Activated CD4-positive, alpha-beta T cell treated with anti-CD3 and anti-CD28 coated beads, Interleukin-2, amount 10 ng/mL, durations not matched to agents 7 days and 5 days (primary cell): ENCODE measurements at regions not wholly inside any gene's neighbourhood (a gene's known extent, or its start where the extent isn't known, plus 50 kb on each side); places are given as distances from the start of the nearest gene placed in this dataset.

Experiments used
- CTCF ChIA-PET: fragments of 350-600 bp; sonication (Branson Sonifier 250); formaldehyde crosslinking; loops from one replicate; lab custom pipeline; 2021; ENCODE audit warnings: antibody characterized with exemption; lab: Charles Lee
- POLR2A ChIA-PET: fragments of 350-600 bp; sonication (Branson Sonifier 250); formaldehyde crosslinking; loops from one replicate; lab custom pipeline; 2021; ENCODE audit warnings: antibody characterized with exemption; lab: Charles Lee
- DNase-seq: peaks from one replicate; pipeline ENCODE4 v3.0.0-alpha.2; 2020
- H3K27ac Mint-ChIP-seq: one replicate; pipeline ENCODE4 v1.8.0; 2021; ENCODE audit warnings: mild to moderate bottlenecking, moderate library complexity, mixed read lengths
- H3K27me3 Mint-ChIP-seq: one replicate; pipeline ENCODE4 v1.8.0; 2021; ENCODE audit warnings: mixed read lengths
- H3K36me3 Mint-ChIP-seq: one replicate; pipeline ENCODE4 v1.8.0; 2021; ENCODE audit warnings: low read depth, mixed read lengths
- H3K4me1 Mint-ChIP-seq: one replicate; pipeline ENCODE4 v1.8.0; 2021; ENCODE audit warnings: mixed read lengths
- H3K4me3 Mint-ChIP-seq: one replicate; pipeline ENCODE4 v1.8.0; 2021; ENCODE audit warnings: mild to moderate bottlenecking, moderate library complexity, mixed read lengths
- H3K9me3 Mint-ChIP-seq: one replicate; pipeline ENCODE4 v1.8.0; 2021; ENCODE audit warnings: mixed read lengths

DNA sequence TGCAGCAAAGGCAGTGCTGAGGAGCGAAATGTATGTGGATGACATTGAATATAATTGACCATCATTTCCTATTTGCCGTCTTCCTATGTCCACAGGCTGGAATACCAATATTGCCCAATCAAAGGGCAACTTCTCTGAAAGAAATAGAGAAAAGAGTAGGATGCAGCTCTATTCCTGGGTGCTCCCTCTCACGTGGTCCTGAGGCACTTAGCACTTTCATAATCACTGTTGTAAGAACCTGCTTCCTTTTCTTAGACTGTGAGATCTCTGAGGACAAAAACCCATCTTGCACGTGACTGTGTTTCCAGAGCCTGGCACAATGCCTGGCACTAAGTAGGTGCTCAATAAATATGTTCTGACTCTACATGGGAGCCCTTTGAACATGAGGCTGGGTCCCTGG, 122.7 kb upstream of the CPM start:
- ChIA-PET CTCF (no interaction called here), POLR2A (no interaction called here)
- H3K36me3 Mint-ChIP-seq, result no peaks in the 10 kb centered on the region
- peaks cover 21% of the 10 kb centered on the region for H3K4me1 Mint-ChIP-seq
- DNase-seq, result no peak
- H3K27me3 Mint-ChIP-seq, result no peaks in the 10 kb centered on the region
- no peak overlapping the region for H3K27ac Mint-ChIP-seq
- H3K4me3 Mint-ChIP-seq, result no peak overlapping the region
- no peaks in the 10 kb centered on the region for H3K9me3 Mint-ChIP-seq

DNA sequence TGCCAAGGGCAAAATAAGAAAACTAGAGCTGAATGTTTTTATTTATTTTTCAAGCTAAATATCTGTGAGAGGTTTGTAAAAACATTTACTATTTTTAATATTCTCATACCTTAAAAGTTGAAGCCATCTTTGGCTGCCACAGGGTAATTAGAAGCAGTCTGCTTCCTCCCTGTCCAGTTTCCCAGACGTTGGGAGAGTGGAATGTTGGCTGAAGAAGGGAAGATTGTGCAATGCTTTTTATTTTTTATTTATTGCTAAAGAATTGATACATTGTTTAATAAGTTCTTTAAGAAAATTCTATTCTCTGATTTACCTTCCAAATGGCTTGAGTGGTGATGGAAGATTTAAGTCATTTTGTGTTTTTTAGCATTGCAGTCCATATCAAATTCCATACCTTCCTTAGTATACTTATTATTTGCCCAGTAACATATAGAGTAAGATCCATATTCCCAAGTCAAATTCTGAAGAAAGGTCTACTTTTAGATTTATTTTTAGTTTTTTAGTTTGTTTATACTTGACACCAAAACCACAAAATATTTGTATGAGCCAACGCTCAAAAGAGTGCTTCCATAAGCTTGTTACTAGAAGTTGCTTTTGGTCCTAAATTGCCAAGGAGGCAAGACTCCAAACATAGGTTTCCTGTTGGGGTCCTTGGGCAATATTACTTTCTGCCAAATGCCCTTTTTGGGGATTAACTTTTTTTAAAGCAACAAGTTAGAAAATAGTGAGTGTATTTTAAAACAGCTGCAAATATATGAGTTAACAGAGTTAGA, 124.0 kb upstream of the CPM start:
- Mint-ChIP-seq H3K27me3 (no peaks in the 10 kb centered on the region), H3K27ac (no peak overlapping the region), H3K9me3 (no peaks in the 10 kb centered on the region), H3K4me1 (peaks cover 21% of the 10 kb centered on the region), H3K36me3 (no peaks in the 10 kb centered on the region), H3K4me3 (no peak overlapping the region)
- DNase-seq, result no peak
- ChIA-PET POLR2A (no interaction called here), CTCF (no interaction called here)

DNA sequence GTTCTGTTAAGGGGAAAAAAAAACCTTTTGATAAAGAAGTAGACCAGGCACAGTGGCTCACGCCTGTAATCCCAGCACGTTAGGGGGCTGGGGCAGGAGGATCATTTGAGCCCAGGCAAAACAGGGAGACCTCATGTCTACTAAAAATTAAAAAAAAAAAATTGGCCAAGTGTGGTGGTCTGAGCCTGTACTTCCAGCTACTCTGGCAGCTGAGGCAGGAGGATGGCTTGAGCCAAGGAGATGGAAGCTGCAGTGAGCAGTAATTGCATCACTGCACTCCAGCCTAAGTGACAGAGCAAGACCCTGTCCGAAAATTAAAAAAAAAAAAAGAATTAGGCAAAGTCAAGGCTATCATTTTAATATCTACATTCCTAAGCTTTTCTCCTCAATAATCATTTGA, 124.8 kb upstream of the CPM start:
- Mint-ChIP-seq H3K27me3 (no peaks in the 10 kb centered on the region), H3K4me1 (peaks cover 15% of the 10 kb centered on the region), H3K9me3 (no peaks in the 10 kb centered on the region), H3K27ac (no peak overlapping the region), H3K4me3 (no peak overlapping the region), H3K36me3 (no peaks in the 10 kb centered on the region)
- ChIA-PET POLR2A (no interaction called here), CTCF (no interaction called here)
- DNase-seq, result no peak

DNA sequence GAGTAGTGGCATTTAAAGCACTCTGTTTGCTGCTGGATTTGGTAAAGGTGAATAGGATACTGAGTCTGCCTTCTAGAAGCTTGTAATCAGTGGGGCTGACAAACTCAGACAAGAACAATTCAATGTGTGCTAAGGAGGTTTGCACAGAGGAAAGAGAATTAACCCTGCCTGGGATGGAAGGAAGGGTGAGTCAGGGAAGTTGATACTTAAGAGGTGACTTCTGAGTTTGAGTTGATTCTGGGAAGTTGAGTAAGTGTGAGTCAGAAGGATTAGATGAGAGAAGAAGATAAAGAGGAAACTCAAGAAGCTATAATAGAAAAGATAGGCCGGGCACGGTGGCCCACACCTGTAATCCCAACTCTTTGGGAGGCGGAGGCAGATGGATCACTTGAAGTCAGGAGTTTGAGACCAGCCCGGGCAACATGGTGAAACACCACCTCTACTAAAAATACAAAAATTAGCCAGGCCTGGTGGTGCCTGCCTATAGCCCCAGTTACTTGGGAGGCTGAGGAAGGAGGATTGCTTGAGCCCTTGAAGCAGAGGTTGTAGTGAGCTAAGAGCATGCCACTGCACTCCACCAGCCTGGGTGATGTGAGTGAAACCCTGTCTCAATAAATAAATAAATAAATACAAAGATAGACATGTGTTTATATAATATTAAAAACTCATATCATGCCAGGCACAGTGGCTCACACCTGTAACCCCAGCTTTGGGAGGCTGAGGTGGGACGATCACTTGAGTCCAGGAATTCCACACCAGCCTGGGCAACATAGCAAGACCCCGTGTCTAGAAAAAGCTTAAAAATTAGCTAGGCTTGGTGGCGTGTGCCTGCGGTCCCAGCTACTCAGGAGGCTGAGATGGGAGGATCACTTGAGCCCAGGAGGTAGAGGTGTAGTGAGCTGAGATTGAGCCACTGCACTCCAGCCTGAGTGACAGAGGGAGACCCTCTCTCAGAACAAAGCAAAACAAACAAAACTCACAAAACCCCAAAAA, 126.8 kb upstream of the CPM start:
- H3K27ac Mint-ChIP-seq, result no peak overlapping the region
- H3K27me3 Mint-ChIP-seq, result no peaks in the 10 kb centered on the region
- ChIA-PET POLR2A (interaction anchor here (0.6 kb wide), 2 partner anchors 10 to 1462 kb away, joined by 3 to 5 read pairs; no protein-coding TSS in a partner anchor), CTCF (interaction anchor here (0.8 kb wide), 1 partner anchor 48 kb away, joined by 3 read pairs; no protein-coding TSS in a partner anchor)
- H3K9me3 Mint-ChIP-seq, result no peaks in the 10 kb centered on the region
- H3K4me1 Mint-ChIP-seq, result peaks cover 12% of the 10 kb centered on the region
- no peak for DNase-seq
- H3K4me3 Mint-ChIP-seq, result no peak overlapping the region
- H3K36me3 Mint-ChIP-seq, result no peaks in the 10 kb centered on the region

DNA sequence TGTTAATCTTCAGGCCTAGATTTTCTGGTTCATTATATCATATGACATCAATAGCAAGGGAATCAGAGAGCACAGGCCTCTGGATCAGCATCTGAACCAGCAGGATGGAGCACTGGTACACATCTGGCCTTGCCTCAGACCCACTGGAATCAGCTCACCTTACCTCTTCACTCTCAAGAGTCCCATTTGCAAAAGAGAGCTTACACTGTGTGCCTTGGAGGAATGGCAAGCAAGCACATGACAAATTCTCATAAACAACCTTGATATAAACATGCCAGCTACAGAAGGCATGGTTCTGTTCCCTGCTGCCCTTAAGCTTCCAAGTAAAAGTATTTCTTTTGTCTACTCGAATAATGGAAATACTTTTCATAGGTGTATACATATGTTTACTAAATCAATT, 128.6 kb upstream of the CPM start:
- Mint-ChIP-seq H3K36me3 (no peaks in the 10 kb centered on the region), H3K27me3 (no peaks in the 10 kb centered on the region), H3K4me3 (no peak overlapping the region), H3K9me3 (no peaks in the 10 kb centered on the region), H3K27ac (no peak overlapping the region), H3K4me1 (peaks cover 12% of the 10 kb centered on the region)
- DNase-seq, result no peak
- CTCF ChIA-PET, result interaction anchor here (0.6 to 1.9 kb wide), 2 partner anchors 14 to 706 kb away, joined by 3 to 5 read pairs; no protein-coding TSS in a partner anchor
- POLR2A ChIA-PET, result no interaction called here

DNA sequence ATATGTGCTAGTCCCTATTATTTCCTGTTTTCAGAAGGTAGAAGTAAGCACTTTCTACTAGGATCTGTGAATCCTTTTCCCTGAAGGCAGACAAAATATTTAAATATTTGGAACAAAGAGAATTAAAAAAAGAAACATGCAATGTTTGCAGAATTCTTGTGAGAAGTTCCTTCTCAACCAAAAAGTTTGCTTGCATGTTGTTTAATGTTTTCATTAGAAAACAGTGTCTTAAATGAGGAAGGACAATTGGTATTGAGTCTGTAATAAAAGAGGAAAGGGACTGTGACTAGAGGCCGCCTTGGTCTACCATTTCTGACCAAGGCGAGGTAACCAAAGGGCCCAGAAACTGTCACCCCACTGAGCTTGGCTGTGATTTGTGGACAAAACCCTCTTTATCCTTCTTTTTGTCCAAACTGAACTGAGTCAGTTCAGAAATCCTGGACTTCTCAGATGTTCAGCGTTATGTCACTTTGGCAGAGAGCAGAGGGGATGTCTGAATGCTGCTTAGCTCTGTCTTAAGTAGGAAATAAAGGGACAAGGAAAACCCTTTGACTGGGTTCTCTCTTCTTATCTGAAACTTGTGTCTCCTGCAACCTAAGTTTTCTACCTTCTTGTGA, 129.8 kb upstream of the CPM start:
- no peak for DNase-seq
- ChIA-PET POLR2A (no interaction called here), CTCF (no interaction called here)
- H3K27me3 Mint-ChIP-seq, result no peaks in the 10 kb centered on the region
- no peak overlapping the region for H3K27ac Mint-ChIP-seq
- no peaks in the 10 kb centered on the region for H3K36me3 Mint-ChIP-seq
- H3K4me3 Mint-ChIP-seq, result no peak overlapping the region
- no peaks in the 10 kb centered on the region for H3K9me3 Mint-ChIP-seq
- peaks cover 12% of the 10 kb centered on the region for H3K4me1 Mint-ChIP-seq

DNA sequence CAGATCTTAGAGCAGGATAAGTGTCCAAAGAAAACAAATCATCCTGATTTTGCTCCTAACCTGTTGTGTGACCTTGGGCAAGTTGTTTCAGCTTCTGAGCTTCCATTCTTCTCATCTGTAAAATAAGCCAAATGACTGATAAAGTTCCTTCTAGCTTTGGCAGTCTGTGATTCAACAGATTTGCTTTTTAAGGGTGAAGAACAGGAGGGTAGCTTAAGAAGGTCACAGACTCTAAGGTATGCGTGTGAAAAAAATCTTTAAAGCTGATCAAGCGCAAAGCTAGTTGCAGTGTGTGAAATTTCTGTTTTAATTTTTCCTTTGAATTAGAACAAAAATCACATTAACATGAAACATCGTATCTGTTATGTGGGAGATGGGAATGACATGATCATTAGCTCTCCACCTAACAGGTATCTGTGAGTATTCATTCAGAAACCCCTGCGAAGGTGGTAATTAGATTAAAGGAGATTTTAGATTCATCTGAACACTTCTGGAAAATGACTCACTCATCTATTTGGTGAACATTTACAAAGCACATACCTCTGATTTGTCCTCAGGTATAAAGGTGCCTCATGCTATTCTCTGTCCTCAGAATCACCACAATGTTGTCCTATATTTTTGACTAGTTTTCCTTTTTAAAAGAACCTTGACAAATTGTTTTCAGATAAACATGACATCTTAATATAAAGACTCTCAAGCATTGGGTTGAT, 131.9 kb upstream of the CPM start:
- ChIA-PET CTCF (interaction anchor here (1.0 kb wide), 1 partner anchor 21 kb away, joined by 3 read pairs; no protein-coding TSS in a partner anchor), POLR2A (no interaction called here)
- no peaks in the 10 kb centered on the region for H3K27me3 Mint-ChIP-seq
- H3K36me3 Mint-ChIP-seq, result no peaks in the 10 kb centered on the region
- no peak overlapping the region for H3K27ac Mint-ChIP-seq
- no peak for DNase-seq
- H3K9me3 Mint-ChIP-seq, result no peaks in the 10 kb centered on the region
- peaks cover 4% of the 10 kb centered on the region for H3K4me1 Mint-ChIP-seq
- no peak overlapping the region for H3K4me3 Mint-ChIP-seq

DNA sequence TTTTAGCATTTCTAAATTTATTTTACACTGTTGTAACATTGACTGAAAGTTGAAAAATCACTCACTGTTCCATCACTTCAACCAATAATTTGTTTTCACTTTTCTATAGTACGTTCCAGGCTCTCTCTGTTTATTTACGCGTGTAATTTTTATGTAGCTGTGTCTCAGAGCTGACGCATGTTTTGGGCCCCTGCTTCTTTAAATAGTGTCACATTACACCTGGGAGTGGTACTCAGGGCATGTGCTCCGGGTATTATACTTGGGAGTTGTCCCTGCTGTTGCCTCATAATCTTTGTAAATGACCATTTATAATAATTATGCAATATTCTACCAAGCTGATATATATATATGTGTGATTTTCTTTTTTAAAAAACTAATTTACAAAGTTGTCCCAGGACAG, 132.8 kb upstream of the CPM start:
- peaks cover 4% of the 10 kb centered on the region for H3K4me1 Mint-ChIP-seq
- CTCF ChIA-PET, result no interaction called here

DNA sequence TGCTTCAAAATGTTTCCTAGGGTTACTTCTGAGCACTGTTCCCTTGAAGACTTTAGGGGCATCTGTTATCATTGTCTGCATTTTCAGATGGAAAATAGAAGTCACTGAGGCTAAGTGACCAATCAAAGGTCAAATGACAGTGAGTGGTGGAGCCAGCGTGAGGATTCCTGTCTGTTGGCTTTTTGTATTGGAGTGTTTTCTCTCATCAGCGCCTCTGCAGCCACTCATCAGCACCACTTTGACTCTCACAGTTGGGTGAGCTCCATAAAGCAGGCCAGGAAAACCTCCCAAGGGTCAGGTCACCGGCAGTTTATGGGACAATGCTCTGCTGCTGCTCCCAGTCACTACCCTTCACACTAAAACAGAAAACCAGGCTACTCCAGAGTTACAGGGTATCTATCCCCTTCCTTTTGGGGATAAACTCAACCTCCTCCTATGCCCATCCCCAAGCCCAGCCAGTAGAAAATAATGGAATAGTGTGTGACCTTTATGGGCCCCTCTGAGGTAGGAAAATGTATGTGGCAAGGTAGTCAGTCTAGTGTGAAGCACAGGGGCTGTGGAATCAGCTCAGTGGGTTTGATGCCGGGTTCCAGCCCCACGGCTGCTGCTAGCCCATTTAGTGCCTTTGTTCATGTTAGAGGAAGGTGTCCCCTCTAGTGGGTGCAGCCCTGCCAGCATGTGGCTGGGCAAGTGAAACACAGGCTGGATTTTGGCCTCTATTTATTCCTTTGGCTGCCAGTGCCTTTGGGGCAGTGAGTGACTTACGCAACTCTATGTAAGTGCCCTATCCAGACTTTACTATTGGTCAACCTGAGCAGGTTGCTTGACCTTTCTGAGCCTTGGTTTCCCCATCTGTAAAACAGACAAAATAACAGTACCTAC, 133.8 kb upstream of the CPM start:
- ChIA-PET POLR2A (no interaction called here), CTCF (interaction anchor here (0.6 to 1.4 kb wide), 2 partner anchors 11 to 175 kb away, joined by 3 read pairs; no protein-coding TSS in a partner anchor)

More for the DNA sequence above, 132.8 kb upstream of the CPM start:
- Mint-ChIP-seq H3K4me3 (no peak overlapping the region), H3K27ac (no peak overlapping the region), H3K9me3 (no peaks in the 10 kb centered on the region), H3K27me3 (no peaks in the 10 kb centered on the region), H3K36me3 (no peaks in the 10 kb centered on the region)
- no peak for DNase-seq
- POLR2A ChIA-PET, result no interaction called here

DNA sequence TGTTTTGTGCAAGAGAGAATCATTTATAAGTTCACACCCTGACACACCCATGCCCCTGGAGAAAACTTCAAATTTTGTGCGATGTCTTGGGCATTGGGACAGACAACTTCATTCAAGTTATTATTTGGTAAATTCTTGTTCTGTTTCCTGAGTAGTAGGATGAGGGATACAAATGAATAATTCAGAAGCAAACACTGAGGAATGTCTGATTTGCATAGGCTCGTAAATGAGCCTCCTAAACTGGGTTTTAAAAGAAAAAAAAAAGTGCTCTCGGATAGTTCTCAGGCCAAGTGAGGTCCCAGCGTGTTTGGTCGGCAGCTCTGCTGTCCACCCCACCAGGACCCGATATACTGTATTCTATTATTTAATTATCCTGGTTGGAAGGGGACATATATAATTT, 134.7 kb upstream of the CPM start:
- DNase-seq, result no peak
- H3K9me3 Mint-ChIP-seq, result no peaks in the 10 kb centered on the region
- H3K27me3 Mint-ChIP-seq, result no peaks in the 10 kb centered on the region
- H3K27ac Mint-ChIP-seq, result no peak overlapping the region
- no peak overlapping the region for H3K4me3 Mint-ChIP-seq
- no peaks in the 10 kb centered on the region for H3K36me3 Mint-ChIP-seq
- ChIA-PET CTCF (interaction anchor here (0.5 to 1.9 kb wide), 4 partner anchors 10 to 1407 kb away, joined by 3 to 6 read pairs (median 4); no protein-coding TSS in a partner anchor), POLR2A (no interaction called here)
- H3K4me1 Mint-ChIP-seq, result peaks cover 4% of the 10 kb centered on the region

More for the DNA sequence above, 133.8 kb upstream of the CPM start:
- Mint-ChIP-seq H3K4me1 (peaks cover 4% of the 10 kb centered on the region), H3K36me3 (no peaks in the 10 kb centered on the region), H3K4me3 (no peak overlapping the region), H3K27ac (no peak overlapping the region), H3K27me3 (no peaks in the 10 kb centered on the region), H3K9me3 (no peaks in the 10 kb centered on the region)
- DNase-seq, result no peak

DNA sequence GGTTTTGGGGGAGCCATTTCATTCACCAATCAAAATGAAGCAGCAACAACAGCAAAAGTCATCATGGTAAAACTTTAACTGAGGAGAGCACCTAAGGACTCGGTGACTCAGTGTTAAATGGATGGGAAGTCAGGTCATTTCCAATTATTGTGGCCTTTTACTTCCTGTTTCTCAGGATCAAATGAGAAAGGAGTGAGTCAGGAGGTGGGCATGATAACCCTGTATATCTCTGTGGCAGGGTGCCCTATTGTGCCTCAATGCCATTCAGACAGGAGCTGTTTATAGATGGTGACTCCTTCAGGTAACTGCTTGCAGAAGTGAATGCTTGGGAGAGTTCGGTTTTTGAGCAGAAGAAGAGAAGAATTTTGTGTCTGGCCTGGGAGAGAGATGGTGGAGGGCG, 135.5 kb upstream of the CPM start:
- CTCF ChIA-PET, result interaction anchor here (1.9 kb wide), 1 partner anchor 238 kb away, joined by 4 read pairs; no protein-coding TSS in a partner anchor
- no peak for DNase-seq
- H3K36me3 Mint-ChIP-seq, result no peaks in the 10 kb centered on the region
- no peak overlapping the region for H3K4me3 Mint-ChIP-seq
- H3K27ac Mint-ChIP-seq, result no peak overlapping the region
- POLR2A ChIA-PET, result no interaction called here
- peaks cover 6% of the 10 kb centered on the region for H3K27me3 Mint-ChIP-seq
- peaks cover 4% of the 10 kb centered on the region for H3K4me1 Mint-ChIP-seq
- H3K9me3 Mint-ChIP-seq, result no peaks in the 10 kb centered on the region
